Bronchial epithelial cell (primary cell): ENCODE measurements at regions not wholly inside any gene's neighbourhood (a gene's known extent, or its start where the extent isn't known, plus 50 kb on each side); places are given as distances from the start of the nearest gene placed in this dataset.

Experiments used
- DNase-seq: peaks from one replicate; pipeline ENCODE4 v3.0.0-alpha.2; 2010; ENCODE audit warnings: low read depth
- FAIRE-seq: peaks from 2 replicates; lab custom pipeline; 2011; peaks lifted over from hg19 to GRCh38; lab: Jason Lieb, UNC
- H3K27me3 ChIP-seq: 2 replicates; pipeline ENCODE4 v1.5.1; 2011; ENCODE audit warnings: low read length; ENCODE audit not compliant: control insufficient read depth, insufficient read depth
- H3K36me3 ChIP-seq: 2 replicates; pipeline ENCODE4 v1.5.1; 2011; ENCODE audit warnings: low read length; ENCODE audit not compliant: control insufficient read depth, insufficient read depth
- H3K4me3 ChIP-seq: 2 replicates; pipeline ENCODE4 v1.5.1; 2011; ENCODE audit warnings: mild to moderate bottlenecking, low read depth, low read length, control low read depth
- TF ChIP-seq, protein P1 (sequence below): IDR thresholded peaks from 2 replicates; pipeline ENCODE4 v1.5.1; 2011; ENCODE audit warnings: mild to moderate bottlenecking, moderate library complexity, low read length, control low read depth, inconsistent platforms; ENCODE audit not compliant: insufficient read depth, severe bottlenecking

DNA sequence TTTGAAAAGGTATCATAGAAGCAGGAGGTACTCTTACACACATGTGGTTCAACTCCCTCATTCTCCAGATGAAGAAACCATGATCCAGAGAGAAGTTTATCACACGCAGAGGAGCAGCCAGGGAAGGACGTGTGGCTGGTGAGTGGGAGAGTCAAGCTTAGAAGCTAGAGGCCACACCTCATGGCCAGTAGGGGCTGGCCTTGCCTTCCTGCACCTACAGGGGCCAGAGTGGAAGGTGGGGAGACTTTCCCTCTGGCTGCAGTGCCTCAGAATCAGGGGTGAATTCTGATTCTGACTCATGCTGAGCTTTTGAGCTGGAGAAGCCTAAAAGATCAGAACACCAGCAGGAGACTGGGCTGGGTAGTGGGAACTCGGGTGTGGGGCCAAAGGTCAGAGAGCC, 1067.9 kb downstream of the BCL11B start:
- TF ChIP-seq, protein P1, sequence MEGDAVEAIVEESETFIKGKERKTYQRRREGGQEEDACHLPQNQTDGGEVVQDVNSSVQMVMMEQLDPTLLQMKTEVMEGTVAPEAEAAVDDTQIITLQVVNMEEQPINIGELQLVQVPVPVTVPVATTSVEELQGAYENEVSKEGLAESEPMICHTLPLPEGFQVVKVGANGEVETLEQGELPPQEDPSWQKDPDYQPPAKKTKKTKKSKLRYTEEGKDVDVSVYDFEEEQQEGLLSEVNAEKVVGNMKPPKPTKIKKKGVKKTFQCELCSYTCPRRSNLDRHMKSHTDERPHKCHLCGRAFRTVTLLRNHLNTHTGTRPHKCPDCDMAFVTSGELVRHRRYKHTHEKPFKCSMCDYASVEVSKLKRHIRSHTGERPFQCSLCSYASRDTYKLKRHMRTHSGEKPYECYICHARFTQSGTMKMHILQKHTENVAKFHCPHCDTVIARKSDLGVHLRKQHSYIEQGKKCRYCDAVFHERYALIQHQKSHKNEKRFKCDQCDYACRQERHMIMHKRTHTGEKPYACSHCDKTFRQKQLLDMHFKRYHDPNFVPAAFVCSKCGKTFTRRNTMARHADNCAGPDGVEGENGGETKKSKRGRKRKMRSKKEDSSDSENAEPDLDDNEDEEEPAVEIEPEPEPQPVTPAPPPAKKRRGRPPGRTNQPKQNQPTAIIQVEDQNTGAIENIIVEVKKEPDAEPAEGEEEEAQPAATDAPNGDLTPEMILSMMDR = no peak
- Histone ChIP-seq H3K27me3 (peaks cover 2% of the 10 kb centered on the region), H3K4me3 (no peak overlapping the region), H3K36me3 (no peaks in the 10 kb centered on the region)
- DNase-seq (no peak), FAIRE-seq (no peak)

DNA sequence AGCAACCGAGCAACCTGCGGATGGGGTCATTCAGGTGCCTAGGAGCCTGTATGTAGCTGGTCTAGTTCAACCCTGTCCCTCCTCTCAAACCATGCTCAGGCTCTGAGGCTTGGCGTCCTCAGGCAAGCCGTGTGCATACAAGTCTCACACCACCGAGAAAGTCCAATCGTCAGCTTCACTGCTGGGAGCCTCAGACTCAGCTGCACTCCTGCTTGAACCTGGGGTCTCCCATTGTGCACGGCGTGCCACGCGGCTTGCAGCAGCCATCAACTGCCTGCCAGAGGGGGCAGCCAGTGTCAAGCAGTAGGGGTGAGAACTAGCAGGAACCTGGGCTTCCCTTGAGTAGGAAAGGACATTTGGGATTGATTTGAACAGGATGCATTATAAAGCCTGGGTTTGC, 1064.6 kb downstream of the BCL11B start:
- FAIRE-seq (no peak), DNase-seq (no peak)
- TF ChIP-seq, protein P1 = no peak
- Histone ChIP-seq H3K27me3 (peaks cover 2% of the 10 kb centered on the region), H3K4me3 (no peak overlapping the region), H3K36me3 (no peaks in the 10 kb centered on the region)

DNA sequence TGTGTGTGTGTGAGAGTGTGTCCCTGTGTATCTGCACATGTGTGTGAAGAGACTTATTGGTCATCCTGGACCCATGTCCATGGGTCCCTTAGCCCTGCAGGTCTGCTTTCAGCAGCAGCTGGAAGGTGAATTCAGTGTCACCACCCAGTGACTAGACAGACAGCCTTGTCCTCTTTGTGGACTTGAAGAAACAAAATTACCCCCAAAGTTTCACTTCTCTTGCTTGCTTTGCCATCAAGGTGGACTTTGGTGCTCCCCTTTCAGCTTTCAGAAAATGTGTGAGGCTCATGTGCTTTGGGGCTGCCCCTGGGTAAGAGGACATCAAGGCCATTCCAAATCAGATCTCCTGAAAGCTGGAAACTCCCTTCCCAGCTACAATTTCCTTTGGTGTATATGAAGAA, 1063.8 kb downstream of the BCL11B start:
- DNase-seq (no peak), FAIRE-seq (peak; percentile 80)
- H3K27me3 ChIP-seq = peaks cover 2% of the 10 kb centered on the region
- no peak overlapping the region for H3K4me3 ChIP-seq
- TF ChIP-seq, protein P1 = no peak
- no peaks in the 10 kb centered on the region for H3K36me3 ChIP-seq

DNA sequence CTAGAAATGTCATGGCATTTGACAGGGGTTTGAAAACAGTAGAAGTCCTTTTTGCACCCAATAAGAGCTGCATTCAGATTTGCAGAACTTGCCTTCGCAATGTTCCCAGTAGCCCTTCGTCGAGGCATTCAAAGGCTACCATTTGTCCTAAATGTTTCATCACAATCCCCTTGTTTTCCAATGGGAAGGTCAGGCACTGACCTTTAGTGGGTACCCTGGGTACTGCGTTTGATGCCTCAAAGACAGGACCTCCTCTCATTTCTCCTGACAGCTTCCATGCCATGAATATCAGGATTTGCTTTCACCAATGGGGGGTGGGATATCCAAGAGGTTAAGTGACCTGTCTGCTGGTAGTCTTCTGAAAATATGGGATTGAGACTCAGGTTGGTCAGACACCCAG, 1063.1 kb downstream of the BCL11B start:
- FAIRE-seq (no peak), DNase-seq (no peak)
- H3K27me3 ChIP-seq = peaks cover 3% of the 10 kb centered on the region
- TF ChIP-seq, protein P1 = no peak
- no peaks in the 10 kb centered on the region for H3K36me3 ChIP-seq
- H3K4me3 ChIP-seq = no peak overlapping the region

DNA sequence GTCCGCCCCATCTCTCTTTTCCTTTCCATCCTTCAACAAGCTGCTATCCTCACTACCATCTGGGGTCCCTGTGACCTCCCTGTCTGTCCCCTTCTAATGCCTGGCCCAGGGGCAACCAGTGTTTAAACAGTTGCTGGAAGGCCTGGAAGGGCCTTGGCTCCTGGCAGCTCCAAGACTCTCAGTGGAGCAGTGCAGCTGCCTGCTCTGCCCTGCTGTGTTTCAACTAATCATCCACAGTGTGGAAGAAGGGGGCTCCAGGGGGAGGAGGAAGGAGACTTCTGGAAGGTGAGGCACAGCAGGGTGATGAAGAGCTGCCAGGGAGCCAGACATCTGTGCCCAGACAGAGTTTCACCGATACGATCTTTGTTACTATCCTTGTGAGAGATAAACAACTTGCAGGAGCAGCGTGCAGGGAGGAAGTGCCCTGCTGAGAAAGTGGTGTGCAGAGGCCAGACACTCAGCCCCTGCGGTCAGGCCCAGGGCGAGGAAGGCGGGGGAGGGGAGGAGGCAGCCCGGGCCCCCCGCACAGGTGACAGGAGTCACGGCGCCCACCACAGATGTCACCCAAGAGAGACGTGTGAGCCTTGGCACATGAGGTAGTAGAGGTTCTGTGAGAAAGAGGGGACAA, 1061.8 kb downstream of the BCL11B start:
- Histone ChIP-seq H3K27me3 (peaks cover 7% of the 10 kb centered on the region), H3K4me3 (no peak overlapping the region), H3K36me3 (no peaks in the 10 kb centered on the region)
- no peak for DNase-seq
- no peak for FAIRE-seq
- TF ChIP-seq, protein P1 = no peak

DNA sequence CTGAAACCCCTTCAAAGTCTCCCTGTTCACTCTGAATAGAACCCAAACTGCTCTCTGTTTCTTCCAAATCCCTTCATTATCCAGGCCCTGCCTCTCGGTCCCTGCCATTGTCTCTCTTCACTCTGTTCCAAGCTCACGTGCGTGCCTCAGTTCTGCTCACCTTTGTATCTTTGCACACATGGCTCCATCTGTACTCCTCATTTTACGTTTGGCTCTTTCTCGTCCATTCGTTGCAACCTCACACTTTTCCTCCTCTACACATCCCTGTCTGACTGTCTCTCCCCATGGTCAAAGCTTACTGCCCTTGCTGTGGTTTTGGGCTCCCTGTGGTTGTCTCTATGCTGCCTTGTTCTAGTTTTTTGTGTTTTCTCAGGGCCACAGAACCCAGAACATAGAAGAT, 1054.5 kb downstream of the BCL11B start:
- no peak overlapping the region for H3K4me3 ChIP-seq

More for the DNA sequence above, 1054.5 kb downstream of the BCL11B start:
- H3K36me3 ChIP-seq = no peaks in the 10 kb centered on the region
- DNase-seq (no peak), FAIRE-seq (peak; percentile 40)
- TF ChIP-seq, protein P1 = no peak
- peaks cover 10% of the 10 kb centered on the region for H3K27me3 ChIP-seq
